UCSD-AML1 (cell line): ENCODE measurements at regions not wholly inside any gene's neighbourhood (a gene's known extent, or its start where the extent isn't known, plus 50 kb on each side); places are given as distances from the start of the nearest gene placed in this dataset.
"Not testable (repeated sequence)": the region's sequence is repeated elsewhere in the genome, so short reads cannot be mapped to it uniquely, and the experiment has no call there.

Source experiments
- DNase-seq: peaks from one replicate; lab custom pipeline; 2025; ENCODE audit not compliant: unreplicated experiment; lab: John Stamatoyannopoulos, UW

DNA sequence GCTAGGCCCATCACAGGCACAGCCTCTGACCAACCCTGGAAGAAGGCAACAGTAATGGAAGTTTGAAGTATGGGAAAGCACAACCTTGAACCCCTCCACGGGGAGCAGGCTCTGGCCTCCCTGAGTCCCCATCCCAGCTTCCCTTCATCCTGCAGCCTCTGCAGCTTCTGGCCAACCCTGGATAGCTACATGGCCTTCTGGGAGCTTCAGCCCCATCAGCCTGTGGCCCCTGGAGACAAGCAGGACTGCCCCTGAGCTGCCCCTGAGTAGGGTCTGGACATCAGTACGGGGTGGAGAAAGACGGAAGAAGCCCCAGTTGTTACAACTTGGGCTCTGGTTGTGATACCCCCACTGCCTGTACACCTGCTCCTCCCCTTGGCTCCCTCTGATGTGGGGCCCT is 113.8 kb upstream of the CD82 start:
- no peak for DNase-seq

DNA sequence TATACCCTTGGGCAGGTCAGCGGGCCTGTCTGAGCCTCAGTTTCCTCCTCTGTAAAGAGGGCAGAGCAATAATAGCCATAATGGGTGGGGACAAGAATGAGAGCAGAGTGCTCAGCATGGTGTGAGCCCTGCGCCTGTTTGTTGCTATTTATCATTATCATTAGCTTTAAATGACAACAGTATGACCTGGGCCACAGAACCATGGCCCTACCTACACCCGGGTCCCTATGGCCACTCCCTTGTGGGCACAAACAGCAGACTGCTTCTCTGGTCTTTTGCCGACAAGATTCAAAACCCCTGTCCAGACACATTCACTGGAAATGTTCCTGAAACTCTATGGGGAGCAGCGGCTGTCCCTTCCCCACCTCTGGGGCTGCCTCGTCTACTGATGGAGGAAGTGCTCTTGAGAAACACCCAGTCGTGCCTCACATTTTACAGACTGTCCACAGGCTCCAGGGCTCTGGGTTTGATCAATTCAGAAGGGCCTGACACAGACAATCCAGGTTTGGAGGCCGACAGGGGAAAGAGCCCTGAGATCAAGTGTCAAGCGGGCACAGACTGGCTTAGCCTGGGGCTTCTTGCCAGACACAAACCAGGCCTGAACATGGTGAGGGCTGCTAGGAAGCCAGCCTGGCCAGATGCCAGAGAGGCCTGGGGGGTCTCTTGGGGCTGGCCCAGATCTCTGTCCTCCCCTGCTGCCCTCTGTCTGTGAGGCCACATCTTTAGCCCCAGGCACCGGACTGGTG is 112.5 kb upstream of the CD82 start:
- no peak for DNase-seq

DNA sequence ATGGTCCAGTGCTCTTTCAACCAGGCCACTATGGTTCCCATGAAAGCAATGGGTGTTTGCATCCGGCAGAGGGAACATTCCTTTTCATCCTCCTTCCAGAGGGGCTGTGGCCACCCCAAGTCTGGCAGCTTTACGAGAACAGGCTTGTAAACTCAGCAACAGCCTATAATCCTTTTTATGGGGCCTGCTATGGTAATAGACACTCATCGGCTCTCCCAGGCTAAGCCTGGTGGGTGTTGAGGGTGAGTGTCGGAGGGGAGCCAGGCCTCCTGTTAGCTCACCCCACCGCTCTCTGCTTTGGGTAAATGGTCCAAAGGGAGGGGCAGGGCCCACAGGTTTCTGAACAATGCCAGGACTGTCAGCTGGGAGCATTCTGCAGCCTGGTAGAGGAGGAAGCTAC is 111.6 kb upstream of the CD82 start:
- no peak for DNase-seq

DNA sequence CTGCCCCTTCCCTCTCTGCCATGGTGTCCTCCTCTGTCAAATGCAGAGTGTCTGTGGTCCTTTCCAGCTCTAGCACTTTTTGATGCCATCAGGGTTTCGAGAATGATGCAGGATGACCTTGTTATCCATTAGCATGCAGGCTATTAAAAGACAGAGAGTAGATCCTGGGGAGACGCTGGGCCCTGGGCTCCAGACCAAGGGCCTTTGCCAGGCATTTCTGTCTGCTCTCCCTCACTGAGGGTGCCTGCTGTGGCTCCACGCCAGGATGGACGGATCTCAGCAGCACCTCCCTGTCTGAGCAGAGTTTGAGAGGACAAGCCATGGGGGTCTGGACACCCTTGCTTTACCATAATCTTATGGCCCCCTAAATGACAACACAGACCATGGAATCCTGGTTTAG is 110.8 kb upstream of the CD82 start:
- DNase-seq: no peak

DNA sequence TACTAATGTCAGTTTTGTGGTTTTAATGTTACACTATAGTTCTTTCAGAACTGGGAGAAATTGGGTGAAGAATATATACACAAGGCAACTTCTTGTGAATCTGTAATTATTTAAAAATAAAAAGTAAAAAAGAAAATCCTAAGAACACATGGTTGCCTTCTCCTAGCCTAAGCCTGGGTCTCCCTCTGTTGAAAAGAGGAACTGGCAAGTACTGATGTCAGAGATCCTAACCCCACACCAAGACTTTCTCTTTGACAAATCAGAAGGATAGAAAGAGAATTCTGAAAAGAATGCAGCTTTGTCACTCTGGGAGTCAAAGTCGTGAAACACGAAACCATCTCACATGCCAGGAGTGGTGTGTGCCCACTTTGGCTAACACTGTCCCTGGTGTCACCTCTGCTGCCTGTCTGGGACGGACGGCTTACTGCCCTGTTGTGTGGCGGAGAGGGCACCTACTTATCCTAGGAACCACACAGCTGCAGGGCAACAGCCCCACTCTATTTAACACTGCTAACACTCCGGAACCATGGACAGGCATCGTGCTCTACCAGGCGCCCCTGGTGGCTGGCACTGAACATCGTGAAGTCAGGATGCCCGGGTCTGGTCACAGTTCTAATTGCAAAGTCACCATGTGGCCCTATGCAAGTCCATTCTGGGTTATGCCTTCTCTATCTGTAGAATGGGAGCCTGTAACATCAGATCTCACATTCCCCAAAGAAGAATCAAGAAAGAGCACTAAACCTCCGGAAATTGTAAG is 108.7 kb upstream of the CD82 start:
- no peak for DNase-seq

DNA sequence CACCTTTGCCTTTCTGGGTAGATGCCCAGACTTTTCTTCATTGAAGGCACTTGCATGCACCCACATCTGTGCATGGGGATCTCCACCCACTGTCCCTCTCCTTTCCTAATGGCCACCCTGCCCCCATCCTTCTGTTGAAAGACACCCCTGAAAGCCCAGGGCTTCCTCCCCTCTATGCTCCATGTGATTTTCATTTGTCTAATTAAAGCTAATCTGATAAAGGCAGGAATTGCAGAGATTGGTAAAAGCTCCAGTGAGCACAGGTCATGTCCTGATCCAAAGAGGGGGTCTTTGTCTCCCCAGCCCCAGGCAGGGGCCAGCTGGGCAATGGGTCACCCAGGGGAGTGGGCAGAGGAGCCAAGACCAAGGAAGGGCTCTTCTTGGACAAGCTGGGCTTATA is 107.6 kb upstream of the CD82 start:
- DNase-seq: no peak

DNA sequence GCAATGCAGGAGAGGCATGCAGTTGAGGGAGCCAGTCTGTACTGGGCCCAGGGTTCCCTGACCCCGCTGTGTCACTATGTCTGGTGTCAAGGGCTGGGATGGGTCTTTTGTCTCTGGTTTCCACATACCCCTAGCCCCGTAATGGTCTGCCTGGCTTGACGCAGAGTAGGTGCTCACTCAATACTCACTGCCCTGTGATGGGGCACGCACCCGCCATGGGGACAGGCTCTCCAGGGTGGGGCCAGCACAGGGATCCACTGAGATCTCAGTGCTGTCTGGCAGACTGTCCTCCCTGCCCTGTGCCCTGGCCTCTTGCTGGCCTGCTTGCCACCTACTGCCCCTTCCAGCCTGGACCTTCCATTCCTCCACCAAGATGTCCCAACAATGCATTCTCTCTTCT is 101.7 kb upstream of the CD82 start:
- DNase-seq: no peak

DNA sequence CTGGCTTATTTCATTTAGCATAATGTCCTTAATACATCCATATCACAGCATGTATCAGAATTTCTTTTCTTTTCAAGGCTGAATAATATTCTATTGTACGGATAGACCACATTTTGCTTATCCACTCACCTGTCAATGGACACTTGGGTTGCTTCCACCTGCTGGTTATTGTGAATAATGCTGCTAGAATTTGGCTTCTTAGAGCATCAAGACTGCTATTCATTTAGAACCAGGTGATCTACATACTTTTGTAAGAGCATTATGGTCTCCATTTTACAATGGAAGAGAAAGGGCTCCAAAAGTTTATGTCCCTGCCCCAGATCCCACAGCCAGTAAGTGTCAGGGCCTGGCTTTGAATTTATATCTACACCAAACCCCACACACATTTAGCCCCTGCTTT is 100.7 kb upstream of the CD82 start:
- no peak for DNase-seq

DNA sequence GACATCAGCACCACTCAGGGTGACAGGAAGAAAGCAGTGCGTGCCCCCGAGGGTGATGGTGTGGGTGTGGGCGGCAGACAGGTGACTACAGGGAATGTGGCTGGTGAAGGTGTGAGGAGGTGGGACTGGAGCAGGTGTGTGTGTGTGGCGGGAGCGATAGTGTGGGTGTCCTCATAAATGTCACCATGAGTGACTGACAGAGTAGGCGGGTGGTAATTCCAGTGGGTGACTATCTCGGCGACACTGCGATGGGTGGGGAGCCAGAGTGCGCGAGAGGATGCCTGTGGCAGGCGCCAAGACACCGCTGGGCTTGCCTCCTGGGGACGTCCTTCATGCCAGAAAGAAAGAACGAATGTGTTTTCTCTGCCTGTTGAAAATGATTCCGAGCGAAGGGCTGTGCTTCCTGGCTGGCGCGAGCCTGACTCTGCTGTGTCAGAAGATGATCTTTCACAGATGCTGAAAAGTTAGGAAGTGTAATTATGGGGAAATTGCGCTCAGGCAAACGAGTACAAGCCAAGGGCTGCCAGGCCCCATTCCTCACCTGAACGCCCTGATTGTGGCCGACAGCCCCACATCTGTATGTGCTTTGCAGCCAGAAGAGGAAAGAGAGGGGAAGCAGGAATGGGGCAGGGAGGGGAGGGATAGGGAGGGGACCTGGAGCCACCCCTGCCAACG is 98.8 kb upstream of the CD82 start:
- DNase-seq: no peak

DNA sequence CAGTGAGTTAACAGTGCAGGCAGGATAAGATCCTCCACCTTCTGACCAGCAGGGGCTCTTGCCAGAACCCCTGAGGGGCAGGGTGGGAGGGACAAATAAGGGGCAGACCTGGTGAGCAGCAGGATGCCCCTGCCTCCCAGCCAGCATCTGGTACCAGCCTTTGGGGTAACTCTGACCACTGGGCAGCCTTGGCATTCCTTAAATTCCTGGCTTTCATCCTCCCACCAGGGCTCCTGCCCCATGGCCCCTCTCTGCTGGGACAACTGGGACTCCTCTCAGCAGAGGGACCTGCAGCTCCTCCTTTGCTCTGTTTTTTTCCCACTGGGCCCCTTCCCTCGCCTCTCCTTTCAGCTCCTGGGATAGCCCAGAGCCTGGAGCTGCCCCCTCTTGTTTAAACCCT is 98.0 kb upstream of the CD82 start:
- DNase-seq: no peak

DNA sequence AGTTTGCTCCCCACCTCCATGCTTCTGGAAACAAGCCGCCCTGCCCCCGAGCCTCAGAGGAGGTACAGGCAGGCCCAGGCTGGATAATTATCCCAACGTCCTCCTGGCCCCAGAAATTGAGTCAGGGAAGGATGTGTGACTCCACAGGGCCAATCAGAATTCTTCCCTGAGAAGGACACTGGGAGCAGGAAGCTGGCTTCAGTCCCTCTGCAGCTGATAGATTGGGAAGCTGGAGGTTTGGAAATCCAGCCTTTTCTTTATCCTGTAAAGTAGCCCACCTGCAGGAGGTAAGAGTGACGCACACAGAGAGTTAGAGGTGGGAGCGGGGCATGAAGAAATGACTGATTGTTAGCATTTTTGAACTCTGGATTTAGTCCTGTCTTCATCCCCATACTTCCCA is 97.5 kb upstream of the CD82 start:
- no peak for DNase-seq

DNA sequence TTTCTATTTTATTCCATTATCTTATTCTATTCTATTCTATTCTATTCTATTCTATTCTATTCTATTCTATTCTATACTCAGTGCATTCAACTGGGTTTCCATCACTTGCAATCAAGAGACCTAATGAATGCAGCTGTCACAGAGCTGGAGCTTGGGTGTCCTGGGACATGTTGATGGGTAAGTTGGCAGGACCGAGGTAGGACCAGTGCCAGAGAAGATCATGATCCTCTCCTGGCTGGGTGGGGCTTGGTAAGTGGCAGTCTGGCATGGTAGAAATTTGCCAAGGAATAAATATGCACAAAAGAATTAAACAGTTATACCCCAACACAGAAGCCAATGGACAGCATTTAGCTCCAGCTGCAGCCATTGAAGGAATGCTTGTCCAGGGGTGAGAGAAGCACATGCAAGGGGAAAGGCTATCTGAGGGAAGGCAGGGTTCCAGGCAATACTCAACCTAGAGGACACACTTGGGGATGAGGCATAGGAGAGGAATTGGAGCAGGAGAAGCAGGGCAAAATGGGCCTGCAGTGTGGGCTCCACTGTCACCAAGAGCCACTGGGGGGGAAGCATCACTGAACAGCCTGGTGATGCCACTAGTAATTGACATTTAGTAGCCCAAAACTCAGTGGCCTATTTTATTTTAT is 97.0 kb upstream of the CD82 start:
- no peak for DNase-seq

DNA sequence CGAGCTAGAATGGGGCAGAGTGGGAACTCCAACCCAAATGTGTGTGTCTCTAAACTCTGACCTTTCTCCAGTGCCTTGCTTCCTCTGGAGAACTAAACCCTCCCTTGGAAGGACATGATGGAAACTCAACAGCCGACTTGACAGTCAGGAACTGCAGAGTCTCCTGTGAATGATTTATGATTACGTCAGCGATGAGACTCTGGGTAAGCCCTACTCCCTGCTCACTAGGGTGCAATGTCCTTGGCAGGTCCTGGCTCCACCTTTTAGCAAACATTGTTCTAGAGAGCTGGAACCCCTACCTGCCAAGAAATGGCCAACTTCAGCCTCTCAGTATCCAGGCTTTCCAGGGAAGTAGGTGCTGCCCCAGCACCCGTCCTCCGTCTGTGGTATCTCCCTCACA is 96.1 kb upstream of the CD82 start:
- no peak for DNase-seq

DNA sequence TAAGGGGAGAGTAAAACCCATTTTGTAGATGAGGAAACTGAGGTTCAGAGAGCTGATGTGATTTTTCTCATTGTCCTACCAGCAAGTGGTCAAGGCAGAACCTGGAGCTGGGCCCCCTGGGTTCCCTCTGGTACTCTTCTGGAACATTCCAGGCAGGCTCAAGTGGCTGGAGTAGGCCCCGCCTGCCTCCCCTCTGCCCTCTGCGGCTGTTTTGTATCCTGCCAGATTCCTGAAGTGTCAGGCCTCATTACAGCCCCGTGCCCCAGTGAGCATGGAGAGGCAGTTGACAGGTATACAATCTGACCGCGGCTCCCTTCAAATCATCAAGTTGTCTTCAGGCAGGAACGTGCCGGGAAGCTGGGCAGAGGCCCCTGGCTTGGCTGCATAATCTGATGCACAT is 94.6 kb upstream of the CD82 start:
- no peak for DNase-seq

DNA sequence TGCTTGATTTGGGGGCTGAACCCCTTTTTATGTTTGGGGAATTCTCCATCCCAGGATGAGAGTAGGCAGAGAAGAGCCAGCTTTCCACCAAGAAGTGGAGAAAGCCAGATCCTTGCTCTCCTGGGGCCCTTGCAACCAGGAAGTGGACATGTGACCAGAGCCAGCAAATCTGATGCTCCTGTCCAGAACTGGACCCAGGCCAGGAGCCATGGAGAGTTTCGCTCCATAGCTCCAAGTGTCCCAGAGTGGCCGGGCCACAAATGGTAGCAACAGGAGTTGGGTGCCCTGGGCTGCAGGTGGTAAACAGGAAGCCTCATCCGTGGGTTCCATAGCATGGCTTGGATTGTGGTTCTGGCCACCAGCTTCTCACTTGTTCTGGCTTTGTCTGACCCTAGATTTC is 93.9 kb upstream of the CD82 start:
- no peak for DNase-seq

DNA sequence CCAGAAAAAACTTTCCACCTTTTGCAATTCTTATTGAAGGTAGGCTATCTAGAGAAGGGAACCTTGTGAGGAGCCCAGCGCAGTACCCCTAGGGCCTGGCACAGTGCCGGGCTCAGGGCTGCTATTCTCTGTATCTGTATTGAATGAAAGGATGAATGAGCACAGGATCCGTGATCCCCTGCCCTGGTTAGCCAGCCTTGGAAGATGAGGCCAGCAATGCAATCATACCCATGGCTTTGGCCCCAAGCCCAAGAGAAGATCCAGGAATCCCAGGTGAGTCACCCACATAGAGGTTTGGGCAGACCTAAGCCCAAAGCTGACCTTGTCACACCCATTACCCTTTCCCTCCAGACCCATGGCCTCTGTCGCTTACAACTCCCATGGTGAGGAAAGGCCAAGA is 92.5 kb upstream of the CD82 start:
- no peak for DNase-seq

DNA sequence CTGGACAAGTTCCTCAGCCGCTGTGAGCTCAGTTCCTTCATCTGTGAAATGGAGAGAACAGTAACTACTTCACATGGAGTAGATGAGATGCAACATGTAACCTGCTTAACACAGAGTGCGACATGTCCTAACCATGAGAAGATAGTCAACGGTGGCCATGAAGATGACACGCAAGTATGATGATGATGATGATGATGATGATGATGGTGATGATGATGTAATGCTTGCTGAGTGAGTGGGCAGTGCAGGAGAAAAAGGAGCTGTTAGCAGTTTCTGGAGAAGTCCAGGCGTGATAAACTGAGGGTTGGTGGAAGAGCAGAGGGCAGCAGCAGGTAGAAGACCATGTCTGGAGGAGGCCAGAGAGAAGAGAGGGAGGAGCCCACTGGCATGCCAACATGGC is 90.8 kb upstream of the CD82 start:
- DNase-seq: no peak

DNA sequence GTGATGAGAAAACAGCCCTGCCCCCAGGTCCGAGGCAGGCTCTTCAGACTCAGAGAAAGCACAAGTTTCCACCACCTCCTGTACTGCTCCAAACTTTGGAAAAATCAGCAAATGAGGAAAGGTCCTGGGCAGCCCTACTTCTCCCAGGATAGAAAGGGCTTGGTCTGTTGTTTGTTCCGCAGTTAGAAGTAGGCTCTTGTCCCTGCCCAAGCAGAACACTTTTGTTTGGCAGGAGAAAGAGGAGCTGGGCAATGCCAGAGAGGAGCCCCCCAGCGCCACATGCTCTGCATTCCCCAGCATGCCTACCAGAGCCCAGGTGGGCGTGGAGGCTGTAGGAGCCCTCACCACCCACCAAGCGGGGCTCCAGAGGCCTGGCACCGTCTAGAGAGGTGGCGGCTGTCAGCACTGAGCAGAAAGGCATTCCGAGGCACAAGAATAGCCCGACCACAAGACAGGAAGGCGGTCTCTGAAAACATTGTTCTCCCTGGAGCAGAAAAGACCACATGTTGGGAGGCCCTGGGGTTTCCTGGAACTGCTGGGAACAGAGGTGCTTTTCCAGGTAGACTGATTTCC is 90.3 kb upstream of the CD82 start:
- DNase-seq: peak; percentile 43

DNA sequence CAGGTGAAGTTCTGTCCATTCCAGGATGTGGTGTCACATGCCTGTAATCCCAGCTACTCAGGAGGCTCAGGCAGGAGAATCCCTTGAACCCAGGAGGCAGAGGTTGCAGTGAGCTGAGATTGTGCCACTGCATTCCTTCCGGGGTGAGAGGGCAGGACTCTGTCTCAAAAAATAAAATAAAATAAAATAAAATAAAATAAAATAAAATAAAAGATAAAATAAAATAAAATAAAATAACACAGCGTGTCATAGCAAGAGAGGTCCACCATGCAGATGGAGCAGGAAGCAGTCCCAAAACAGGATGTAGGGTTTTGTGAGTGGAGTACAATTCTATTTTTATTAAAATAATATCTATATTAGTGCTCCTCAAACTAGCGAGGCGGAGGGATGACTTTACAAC is 83.1 kb upstream of the CD82 start:
- DNase-seq: not testable (repeated sequence)

DNA sequence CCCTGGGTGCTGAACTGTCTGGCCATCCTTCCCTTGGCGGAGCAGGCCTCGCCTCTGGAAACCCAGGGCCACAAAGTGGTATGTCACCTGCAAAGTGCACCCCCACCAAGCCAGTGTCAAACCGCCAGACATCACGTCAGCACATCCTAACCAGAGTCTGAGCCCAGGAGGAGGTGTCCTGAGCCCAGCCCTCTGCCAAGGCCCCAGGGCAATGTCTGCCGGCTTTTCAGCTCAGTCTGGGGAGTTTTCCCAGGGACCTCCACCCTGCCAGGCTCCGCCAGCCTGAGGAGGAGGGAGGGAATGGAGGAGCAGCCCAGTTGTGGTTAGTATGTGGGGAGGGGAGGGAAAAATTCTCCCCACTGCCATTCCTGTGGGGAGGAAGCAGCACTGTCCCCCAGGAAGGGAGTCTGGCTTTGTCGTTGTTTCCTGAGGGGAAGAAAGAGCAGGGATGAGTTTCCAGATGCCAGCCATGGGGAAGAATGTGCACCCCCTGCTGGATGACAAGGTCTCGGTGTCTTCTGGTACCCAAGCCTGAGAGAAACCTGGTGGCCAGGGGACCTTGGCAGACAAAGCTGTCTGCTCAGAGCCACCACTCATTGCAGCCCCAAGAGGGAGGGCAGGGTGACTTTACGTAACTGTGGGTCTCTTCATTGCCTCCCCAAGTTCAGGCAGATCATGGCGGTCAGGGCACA is 81.4 kb upstream of the CD82 start:
- peak; percentile 14 for DNase-seq
